T-helper 9 cell (primary cell): ENCODE measurements at regions not wholly inside any gene's neighbourhood (a gene's known extent, or its start where the extent isn't known, plus 50 kb on each side); places are given as distances from the start of the nearest gene placed in this dataset.

Source experiments
- DNase-seq: peaks from one replicate; pipeline ENCODE4 v3.0.0-alpha.2; 2020

DNA sequence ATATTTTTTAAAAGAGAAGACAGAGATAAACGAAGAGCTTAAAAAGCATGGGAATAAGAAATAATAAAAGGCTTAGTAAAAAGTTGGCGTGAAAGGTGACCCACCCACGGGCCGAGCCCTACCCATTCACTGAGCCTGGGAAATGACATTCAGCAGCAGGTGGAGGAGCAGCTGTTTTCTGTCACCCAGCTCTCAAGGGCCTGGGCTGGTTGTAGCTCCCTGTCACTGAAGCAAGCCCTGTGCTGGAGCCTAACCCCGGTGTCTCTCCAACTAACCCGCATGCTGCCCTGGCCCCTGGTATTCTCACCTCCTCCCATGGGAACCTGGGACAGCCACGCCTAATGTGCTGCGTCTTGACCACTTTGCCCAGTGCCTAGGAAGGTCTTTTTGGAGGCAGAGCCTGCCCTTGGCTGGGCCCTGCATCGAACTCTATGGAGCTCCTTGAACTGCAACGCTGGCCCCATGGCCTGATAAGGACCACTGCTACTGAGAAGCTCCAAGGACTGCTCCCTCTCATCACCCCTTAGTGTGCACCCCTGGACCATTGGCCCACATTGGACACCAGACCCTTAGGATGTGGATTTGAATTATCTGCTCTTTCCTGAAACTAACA is 68.8 kb upstream of the IYD start:
- no peak for DNase-seq

DNA sequence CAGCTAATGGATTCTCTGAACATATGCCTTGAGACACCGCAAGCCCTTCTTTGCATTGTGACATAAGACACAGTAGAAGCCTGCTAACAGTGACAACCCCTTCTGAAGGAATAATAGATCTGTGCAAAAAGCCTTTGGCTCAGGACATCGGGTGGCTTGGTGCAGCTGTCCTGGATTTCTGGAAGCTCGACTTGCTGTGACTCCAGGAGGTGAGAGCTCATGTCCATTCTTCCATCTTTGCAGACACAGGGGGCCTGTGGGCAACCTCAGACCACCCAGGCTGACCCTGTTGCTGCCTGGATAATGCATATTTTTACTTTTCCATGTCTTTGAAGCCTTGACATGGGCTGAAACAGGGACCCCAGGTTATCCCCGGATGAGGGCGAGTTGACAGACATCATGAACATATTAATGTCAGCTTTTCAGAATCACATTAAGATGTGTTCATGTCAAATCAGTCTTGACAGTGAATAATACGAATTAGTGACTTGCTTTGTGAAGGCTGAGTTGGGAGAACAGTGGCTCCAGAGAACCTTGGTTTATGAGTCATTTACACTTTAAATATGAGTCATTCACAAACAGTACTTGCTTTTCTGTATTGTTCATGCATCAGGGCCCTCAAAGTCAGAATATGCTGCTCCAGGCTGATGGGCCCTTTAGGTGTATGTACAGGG is 66.8 kb upstream of the IYD start:
- no peak for DNase-seq

DNA sequence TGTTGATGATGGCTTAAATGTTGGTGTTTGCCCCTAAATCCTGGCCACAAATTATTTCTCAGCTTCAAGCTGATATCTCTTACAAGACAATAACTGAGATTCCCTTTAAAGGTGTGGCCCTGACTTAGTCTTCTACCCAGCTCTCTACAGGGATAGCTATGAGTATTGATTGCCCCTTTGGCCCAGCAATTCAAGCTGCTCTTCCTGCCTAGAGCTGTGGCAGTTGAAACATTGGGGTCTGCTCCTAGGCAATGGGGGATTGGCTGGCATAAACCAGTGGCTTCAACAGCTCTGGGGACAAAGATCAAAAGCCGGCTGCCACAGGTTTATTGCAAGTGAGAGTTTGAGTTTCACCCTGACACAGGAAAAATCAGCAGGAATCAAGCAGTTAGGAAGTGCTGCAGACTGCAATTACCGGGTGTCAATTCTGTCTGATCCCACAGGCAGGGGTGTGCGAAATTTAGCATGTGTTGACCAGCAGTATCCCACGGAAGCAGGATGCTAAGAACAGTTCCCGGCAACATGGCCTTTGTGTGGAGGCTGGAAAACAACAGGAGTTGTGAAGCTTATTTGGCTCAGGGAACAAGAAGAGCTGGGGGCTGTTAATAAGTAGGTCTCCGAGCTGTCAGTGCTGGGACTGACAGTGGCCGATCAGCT is 66.2 kb upstream of the IYD start:
- no peak for DNase-seq

DNA sequence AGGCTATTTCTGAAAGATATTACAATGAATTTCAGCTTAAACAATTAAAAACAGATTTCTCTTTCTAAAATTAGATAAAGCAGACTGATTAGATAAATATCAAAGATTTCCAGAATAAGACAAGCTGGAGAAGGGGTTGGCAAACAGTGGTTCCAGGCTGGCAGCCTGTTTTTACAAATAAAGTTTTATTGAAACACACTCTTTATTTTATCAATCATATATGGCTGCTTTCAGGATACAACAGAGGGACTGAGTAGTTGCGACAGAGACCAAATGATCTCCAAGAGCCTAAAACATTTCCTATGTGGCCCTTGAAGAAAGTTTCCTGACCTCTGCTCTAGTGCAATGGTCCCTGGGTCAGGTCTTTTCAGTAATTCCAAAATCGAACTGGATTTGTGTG is 65.6 kb upstream of the IYD start:
- DNase-seq, result no peak

DNA sequence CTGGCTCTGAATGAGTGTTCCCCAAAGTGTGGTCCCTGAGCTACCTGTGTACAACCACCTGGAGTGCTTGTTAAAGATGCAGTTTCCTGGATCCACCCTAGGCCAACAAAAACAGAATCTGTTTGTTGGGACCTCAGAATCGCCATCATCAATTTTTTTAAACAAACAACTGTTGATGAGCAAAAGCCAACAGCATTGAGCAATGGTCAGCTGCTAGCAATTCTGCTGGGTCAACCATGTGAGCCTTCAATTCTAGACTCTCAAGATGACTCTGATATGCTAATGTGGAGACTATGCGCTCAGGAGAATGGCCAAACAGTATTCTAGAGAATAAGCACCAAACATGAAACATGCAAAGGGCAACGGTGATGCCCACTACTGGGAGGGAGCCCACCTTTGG is 64.4 kb upstream of the IYD start:
- no peak for DNase-seq

DNA sequence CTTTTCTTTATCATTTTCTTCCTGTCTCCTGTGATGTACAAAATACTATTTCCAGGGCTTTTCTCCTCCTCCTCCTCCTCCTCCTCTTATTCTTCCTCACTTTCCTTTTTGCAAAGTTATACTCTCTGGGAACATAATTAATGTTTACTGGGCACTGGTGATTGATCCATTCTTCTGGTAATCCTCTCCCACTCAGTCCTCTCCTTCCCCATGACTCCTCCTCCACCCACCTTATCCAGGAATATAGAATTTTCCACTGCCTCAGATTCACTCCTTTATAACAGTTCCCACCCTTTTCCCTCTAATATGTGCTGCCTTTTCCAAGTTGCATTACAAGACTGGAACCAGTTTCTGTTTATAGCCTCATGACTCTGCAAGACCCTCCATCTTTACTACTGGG is 62.5 kb upstream of the IYD start:
- DNase-seq, result no peak

DNA sequence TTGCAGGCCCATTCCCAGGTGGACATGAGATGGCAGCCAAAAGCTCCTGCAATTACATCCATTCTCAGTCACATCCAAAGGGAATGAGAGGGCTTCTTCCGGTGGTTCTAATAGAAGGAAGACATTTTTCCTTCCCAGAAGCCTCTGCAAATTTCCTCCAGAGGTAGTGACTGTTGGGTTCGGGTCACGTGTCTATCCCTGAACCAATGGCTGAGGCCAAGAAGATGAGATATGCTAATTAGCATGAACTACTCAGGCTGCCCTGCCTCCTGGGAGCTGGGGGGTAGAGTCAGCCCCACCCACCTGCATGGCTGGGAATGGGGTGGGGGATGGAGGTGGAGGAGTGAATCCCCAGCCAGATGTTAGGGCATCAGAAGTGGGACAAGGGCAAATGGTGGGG is 61.3 kb upstream of the IYD start:
- no peak for DNase-seq

DNA sequence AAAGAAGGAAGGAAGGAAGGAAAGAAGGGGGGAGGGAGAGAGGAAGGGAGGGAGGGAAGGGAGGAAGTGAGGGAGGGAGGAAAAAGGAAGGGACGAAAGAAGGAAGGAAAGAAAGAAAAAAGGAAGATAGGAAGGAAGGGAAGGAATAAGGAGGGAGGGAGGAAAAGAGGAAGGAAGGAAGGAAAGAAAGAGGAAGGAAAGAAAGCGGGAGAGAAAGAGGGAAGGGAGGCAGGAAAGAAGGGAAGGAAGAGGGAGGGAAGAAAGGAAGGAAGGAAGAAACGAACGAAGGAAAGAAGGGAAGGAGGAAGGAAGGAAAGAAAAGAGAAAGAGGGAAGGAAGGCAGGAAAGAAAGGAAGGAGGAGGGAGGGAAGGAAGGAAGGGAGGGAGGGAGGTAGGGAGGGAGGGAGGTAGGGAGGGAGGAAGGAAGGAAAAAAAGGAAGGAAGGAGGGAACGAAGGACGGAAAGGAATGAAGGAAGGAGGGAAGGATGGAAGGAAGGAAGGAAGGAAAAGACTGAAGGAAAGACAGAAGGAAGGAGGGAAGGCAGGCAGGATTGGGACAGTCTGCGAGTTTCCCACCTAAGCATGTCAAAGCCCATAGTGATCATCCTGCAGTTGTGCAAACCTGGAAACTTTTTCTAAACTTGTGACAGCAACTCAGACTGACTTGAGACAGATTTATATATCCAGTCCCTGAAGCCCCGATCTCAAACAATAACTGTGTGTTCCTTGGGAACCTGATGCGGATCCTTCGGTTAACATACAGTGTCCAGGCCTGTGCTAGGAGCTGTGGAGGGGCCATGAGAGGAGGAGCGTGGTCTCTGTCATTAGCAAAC is 59.8 kb upstream of the IYD start:
- no peak for DNase-seq

DNA sequence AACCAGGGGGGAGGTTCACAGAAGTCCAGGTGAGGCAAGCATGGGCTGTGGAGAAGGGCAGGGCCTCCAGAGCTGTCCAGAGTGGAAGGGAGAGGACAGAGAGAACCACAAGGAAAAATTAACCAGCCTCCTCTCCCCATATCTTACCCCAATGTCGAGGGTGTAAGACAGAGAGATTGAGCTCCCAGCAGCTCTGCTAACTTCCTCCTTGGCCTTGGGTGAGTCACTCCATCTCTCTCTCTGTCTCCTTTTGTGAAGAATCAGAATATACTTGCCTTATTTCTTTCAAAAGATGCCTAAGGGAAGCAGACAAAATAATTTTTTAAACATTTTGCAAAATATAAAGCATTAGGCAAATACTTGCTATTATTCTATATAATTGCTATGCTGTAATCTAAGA is 58.3 kb upstream of the IYD start:
- DNase-seq, result no peak

DNA sequence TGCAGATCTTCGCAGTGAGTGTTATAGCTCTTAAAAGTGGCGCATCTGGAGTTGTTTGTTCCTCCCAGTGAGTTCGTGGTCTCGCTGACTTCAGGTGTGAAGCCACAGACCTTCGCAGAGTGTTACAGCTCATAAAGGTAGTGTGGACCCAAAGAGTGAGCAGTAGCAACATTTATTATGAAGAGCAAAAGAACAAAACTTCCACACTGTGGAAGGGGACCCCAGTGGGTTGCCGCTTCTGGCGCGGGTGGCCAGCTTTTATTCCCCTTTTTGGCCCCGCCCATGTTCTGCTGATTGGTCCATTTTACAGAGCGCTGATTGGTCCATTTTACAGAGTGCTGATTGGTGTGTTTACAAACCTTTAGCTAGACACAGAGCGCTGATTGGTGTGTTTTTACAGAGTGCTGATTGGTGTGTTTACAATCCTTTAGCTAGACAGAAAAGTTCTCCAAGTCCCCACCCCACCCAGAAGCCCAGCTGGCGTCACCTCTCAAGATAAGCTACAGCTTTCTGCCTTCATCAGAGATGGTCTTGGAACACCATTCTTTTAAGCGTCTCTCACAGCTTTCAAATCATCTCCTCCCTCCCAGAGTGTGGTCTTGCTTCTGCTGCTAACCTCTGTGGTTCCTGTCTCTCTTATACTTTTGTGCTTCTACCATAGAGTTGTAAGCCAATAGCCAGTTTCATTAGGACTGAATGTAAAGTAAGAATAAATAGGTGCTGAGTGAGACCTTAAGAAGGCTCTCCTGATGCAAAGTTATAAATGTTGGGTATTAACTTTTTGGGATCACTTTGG is 57.5 kb upstream of the IYD start:
- peak; percentile 1 for DNase-seq

DNA sequence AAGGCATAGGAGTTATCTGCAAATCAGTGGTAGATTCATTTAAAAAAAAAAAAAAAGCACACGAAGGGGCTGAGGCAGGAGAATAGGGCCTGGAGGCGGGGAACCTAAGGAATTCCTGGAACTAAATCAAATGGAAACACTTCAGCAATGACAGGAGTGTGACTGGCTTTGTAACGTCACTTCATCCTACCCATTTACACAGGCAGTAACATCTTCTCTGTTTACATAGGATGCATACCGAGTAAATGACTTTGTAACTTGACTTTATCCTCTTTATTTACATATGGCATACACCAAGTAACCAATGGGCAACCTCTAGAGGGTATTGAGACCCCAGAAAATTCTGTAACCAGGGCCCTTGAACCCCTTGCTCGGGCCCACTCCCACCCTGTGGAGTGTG is 56.4 kb upstream of the IYD start:
- DNase-seq, result no peak

DNA sequence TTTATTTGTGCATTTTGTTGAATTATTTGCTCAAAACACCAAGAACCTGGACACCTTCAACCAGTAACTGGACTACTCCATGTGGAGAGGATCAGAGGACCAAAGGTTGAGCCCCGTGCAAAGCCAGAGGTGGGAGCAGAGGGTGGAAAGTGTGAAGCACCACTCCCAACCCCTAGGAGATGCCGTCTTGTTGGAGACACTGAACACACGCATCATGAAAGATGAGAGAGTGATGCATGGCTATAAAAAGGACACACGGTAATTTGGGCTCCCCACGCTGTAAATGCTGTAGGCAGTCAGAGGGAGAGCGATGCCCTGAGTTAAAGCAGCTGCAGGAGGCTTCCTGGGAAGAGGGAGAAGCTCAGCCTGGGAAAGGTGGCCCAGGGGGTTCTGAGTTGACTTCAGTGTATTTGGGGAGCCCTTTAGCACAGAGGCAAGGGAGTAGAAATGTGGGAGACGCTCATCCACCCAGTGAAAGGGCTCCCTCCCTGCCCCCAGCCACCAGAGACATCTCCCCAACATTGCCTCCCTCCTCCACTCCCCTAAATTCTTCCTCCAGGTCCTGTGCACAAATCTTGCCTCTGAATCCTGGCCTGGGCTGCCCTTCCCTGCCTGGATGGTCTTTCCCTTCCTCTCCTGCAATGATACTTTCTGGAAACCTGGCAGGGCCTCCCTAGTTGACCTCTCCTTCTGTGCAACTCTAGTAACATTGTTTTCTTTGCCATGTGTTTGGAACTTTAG is 55.8 kb upstream of the IYD start:
- DNase-seq, result no peak

DNA sequence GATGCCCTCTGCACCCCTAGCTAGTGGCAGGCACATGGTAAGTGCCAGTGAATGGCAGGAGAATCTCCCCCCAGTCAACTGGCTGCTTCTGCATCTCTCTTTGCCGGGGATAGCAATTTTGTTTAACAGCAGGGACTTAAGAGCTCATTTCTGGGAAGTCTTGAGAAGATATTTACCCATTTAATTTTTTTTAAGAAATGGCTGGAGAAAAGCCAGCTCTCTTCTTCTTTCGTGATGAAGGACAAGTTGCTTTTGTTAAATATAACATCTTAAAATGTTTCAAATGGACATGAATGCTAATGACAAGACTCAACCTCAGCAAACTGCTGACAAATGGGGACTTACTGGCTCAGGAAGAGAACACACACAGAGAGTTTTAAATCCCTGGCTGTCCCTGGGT is 55.0 kb upstream of the IYD start:
- no peak for DNase-seq

DNA sequence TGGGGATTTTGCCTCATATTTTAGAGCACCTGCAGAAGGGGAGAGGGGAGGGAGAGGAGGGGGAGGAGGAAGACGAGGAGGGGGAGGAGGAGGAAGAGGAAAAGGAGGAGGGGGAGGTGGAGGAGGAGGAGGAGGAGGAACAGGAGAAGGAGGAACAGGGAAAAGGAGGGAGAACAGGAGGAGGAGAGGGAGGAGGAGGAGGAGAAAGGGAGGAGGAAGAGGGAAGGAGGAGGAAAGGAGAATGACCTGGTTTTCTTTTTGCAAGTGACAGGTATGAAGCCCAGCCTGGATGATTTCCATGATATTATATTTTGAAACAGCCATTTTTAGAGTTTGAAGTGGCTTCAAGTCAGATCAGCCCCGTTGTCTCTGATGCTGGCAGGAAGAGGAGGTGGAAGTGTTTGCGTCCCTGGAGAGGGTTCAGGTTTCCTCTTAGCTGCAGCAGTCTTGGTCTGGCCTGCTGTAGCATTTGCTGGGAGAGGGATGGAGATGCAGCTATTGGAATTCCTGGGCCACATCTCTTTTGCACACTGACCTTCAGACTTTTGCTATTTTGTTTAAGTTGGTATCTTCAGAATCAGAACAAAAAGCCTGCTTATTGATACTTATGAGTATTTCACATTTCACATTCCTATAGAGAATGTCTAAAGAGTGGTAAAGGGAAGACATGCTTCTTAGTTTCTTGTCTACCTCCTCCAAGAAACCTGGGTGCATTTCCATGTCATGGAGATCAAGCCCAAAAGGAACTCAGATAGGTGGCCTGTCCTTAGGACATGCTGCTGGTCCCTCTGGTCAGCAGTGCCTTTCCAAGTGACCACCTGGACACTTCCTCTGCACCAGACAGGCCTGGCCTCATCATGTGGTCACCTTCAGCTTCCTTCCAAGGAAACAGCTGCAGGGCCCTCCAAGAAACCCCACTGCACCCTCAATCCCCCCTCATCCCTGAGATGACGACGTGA is 54.3 kb upstream of the IYD start:
- no peak for DNase-seq

DNA sequence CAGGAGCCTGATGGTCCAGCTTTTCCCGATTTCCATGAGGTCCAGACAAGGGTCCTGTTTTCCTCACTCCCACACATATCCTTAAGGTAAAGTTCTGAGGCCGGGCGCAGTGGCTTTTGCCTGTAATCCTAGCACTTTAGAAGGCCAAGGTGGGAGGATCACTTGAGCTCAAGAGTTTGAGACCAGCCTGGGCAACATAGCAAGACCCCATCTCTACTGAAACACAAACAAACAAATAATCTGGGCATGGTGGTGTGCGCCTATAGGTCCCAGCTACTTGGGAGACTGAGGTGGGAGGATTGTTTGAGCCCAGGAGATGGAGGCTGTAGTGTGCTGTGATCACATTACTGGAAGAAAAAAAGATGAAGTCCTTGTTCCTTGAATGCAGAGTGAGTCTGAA is 53.2 kb upstream of the IYD start:
- no peak for DNase-seq

DNA sequence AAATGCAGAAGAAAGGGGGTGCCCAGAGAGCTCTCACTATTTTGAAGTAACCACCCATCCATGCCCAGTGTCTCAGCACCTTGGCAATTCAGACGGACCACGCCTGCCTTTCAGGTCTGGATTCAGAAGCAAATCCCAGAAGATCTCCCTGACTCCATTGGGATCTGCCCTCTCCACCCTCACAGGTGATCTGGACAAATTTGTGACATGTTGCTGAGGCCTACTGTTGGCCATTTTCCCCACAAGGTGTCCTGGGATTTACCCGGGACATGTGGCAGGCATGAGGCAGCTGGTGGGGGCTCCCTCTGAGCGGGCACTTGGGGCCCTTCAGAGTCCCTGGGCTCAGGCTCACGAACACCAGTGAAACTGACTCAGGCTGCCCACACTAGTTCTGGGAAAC is 51.9 kb upstream of the IYD start:
- no peak for DNase-seq
